HG03378 (cell line): ENCODE measurements at regions not wholly inside any gene's neighbourhood (a gene's known extent, or its start where the extent isn't known, plus 50 kb on each side); places are given as distances from the start of the nearest gene placed in this dataset.
"Not testable (repeated sequence)": the region's sequence is repeated elsewhere in the genome, so short reads cannot be mapped to it uniquely, and the experiment has no call there.

Experiments
- ATAC-seq: cut with Tn5 transposase; IDR thresholded peaks from one replicate; pipeline ENCODE4 v1.9.1; 2021; ENCODE audit warnings: mild to moderate bottlenecking, moderate library complexity; ENCODE audit not compliant: unreplicated experiment

- ATAC-seq, result no peak
Measured at GRCh38 chr6:126890055-126890454, 228.4 kb upstream of the RSPO3 start.

GRCh38 chr6:126891158-126891557 is 227.3 kb upstream of the RSPO3 start:
- no peak for ATAC-seq

GRCh38 chr6:126892869-126893268 is 225.6 kb upstream of the RSPO3 start:
- not testable (repeated sequence) for ATAC-seq

GRCh38 chr6:126897758-126898157 is 220.7 kb upstream of the RSPO3 start:
- ATAC-seq, result no peak

- no peak for ATAC-seq
Measured at GRCh38 chr6:126904176-126904575, 214.3 kb upstream of the RSPO3 start.

- no peak for ATAC-seq
Measured at GRCh38 chr6:126905917-126906316, 212.6 kb upstream of the RSPO3 start.

- ATAC-seq, result no peak
Measured at GRCh38 chr6:126907312-126907711, 211.2 kb upstream of the RSPO3 start.

GRCh38 chr6:126907996-126908395 is 210.5 kb upstream of the RSPO3 start:
- no peak for ATAC-seq

- ATAC-seq, result no peak
Measured at GRCh38 chr6:126909493-126909892, 209.0 kb upstream of the RSPO3 start.

- no peak for ATAC-seq
Measured at GRCh38 chr6:126913651-126914050, 204.8 kb upstream of the RSPO3 start.

GRCh38 chr6:126914172-126914571 is 204.3 kb upstream of the RSPO3 start:
- ATAC-seq, result no peak

GRCh38 chr6:126914801-126915200 is 203.7 kb upstream of the RSPO3 start:
- ATAC-seq, result no peak

GRCh38 chr6:126919947-126920346 is 198.5 kb upstream of the RSPO3 start:
- no peak for ATAC-seq

- ATAC-seq, result no peak
Measured at GRCh38 chr6:126923807-126924206, 194.7 kb upstream of the RSPO3 start.

GRCh38 chr6:126926926-126927325 is 191.5 kb upstream of the RSPO3 start:
- no peak for ATAC-seq

- ATAC-seq, result no peak
Measured at GRCh38 chr6:126927841-126928240, 190.6 kb upstream of the RSPO3 start.

- ATAC-seq, result no peak
Measured at GRCh38 chr6:126937426-126937825, 181.0 kb upstream of the RSPO3 start.

GRCh38 chr6:126939784-126940183 is 178.7 kb upstream of the RSPO3 start:
- no peak for ATAC-seq

GRCh38 chr6:126941751-126942150 is 176.7 kb upstream of the RSPO3 start:
- ATAC-seq, result no peak

- no peak for ATAC-seq
Measured at GRCh38 chr6:126944512-126944911, 174.0 kb upstream of the RSPO3 start.

GRCh38 chr6:126945150-126945685 is 173.3 kb upstream of the RSPO3 start:
- no peak for ATAC-seq

- no peak for ATAC-seq
Measured at GRCh38 chr6:126945812-126946360, 172.6 kb upstream of the RSPO3 start.

- ATAC-seq, result no peak
Measured at GRCh38 chr6:126947070-126947469, 171.4 kb upstream of the RSPO3 start.
